MCF 10A (cell line): ENCODE measurements at regions not wholly inside any gene's neighbourhood (a gene's known extent, or its start where the extent isn't known, plus 50 kb on each side); places are given as distances from the start of the nearest gene placed in this dataset.

Experiments used
- BruUV-seq: library from RNA; stranded (reverse); fragments of 400-500 nt; replicated peaks from 2 replicates; lab custom pipeline; 2021; lab: Mats Ljungman, UMichigan
- CTCF ChIA-PET: fragments of 300-600 bp; sonication (Branson Sonifier 250); formaldehyde crosslinking; extraction: SDS; loops from one replicate; lab custom pipeline; 2021; ENCODE audit warnings: antibody characterized with exemption, inconsistent platforms; lab: Yijun Ruan, JAX
- POLR2A ChIA-PET: fragments of 300-600, 350-650 bp; sonication (Branson Sonifier 250); formaldehyde crosslinking; extraction: SDS; loops from one replicate; lab custom pipeline; 2020; ENCODE audit warnings: antibody characterized with exemption, inconsistent platforms; lab: Yijun Ruan, JAX
- DNase-seq: peaks from one replicate; pipeline ENCODE4 v3.0.0-alpha.2; 2018; ENCODE audit not compliant: unreplicated experiment
- H3K27ac Mint-ChIP-seq: one replicate; pipeline ENCODE4 v1.8.0; 2022; ENCODE audit warnings: mild to moderate bottlenecking, low read depth, mixed read lengths; ENCODE audit not compliant: unreplicated experiment
- H3K27me3 Mint-ChIP-seq: one replicate; pipeline ENCODE4 v1.8.0; 2022; ENCODE audit warnings: mixed read lengths; ENCODE audit not compliant: insufficient read depth, unreplicated experiment
- H3K36me3 Mint-ChIP-seq: one replicate; pipeline ENCODE4 v1.8.0; 2022; ENCODE audit warnings: mild to moderate bottlenecking, moderate library complexity, mixed read lengths; ENCODE audit not compliant: insufficient read depth, unreplicated experiment
- H3K4me1 Mint-ChIP-seq: one replicate; pipeline ENCODE4 v1.8.0; 2022; ENCODE audit warnings: mixed read lengths; ENCODE audit not compliant: insufficient read depth, unreplicated experiment
- H3K4me3 Mint-ChIP-seq: one replicate; pipeline ENCODE4 v1.8.0; 2022; ENCODE audit warnings: mild to moderate bottlenecking, moderate library complexity, mixed read lengths; ENCODE audit not compliant: unreplicated experiment
- H3K9me3 Mint-ChIP-seq: one replicate; pipeline ENCODE4 v1.8.0; 2022; ENCODE audit warnings: mixed read lengths; ENCODE audit not compliant: unreplicated experiment
- CTCF ChIP-seq: fragments of 200-600 bp; IDR thresholded peaks from one replicate; pipeline ENCODE4 v1.8.0; 2022; ENCODE audit warnings: antibody characterized with exemption, mild to moderate bottlenecking; ENCODE audit not compliant: unreplicated experiment
- intact Hi-C: fragments of 100-400 bp; cut with micrococcal nuclease; formaldehyde crosslinking; loops from 2 replicates; pipeline ENCODE4 v1.14.1; 2022

- Mint-ChIP-seq H3K4me1 (no peaks in the 10 kb centered on the region), H3K36me3 (no peaks in the 10 kb centered on the region), H3K27ac (no peak overlapping the region), H3K9me3 (no peaks in the 10 kb centered on the region), H3K4me3 (no peak overlapping the region), H3K27me3 (no peaks in the 10 kb centered on the region)
- no peak for TF ChIP-seq CTCF
- intact Hi-C loops, result no loop called here
- POLR2A ChIA-PET, result no interaction called here
- BruUV-seq, result no TSS peak
- DNase-seq, result no peak
- CTCF ChIA-PET, result no interaction called here
Observed at GRCh38 chr6:45757443-45758130, 258.1 kb downstream of the CLIC5 start.

GRCh38 chr6:45756606-45757005 lies 259.1 kb downstream of the CLIC5 start:
- peaks cover 4% of the 10 kb centered on the region for H3K27me3 Mint-ChIP-seq
- no peaks in the 10 kb centered on the region for H3K36me3 Mint-ChIP-seq
- ChIA-PET POLR2A (interaction anchor here (0.5 to 1.0 kb wide), 2 partner anchors 27 to 323 kb away, joined by 3 to 4 read pairs; no protein-coding TSS in a partner anchor), CTCF (no interaction called here)
- DNase-seq, result no peak
- TF ChIP-seq CTCF, result no peak
- H3K4me3 Mint-ChIP-seq, result no peak overlapping the region
- no peaks in the 10 kb centered on the region for H3K4me1 Mint-ChIP-seq
- H3K27ac Mint-ChIP-seq, result no peak overlapping the region
- intact Hi-C loops, result no loop called here
- no TSS peak for BruUV-seq
- H3K9me3 Mint-ChIP-seq, result no peaks in the 10 kb centered on the region

GRCh38 chr6:45754432-45754831 lies 261.2 kb downstream of the CLIC5 start:
- BruUV-seq, result no TSS peak
- ChIA-PET POLR2A (no interaction called here), CTCF (interaction anchor here (0.6 kb wide), 1 partner anchor 12 kb away, joined by 3 read pairs; no protein-coding TSS in a partner anchor)
- H3K4me1 Mint-ChIP-seq, result no peaks in the 10 kb centered on the region
- no peaks in the 10 kb centered on the region for H3K9me3 Mint-ChIP-seq
- peaks cover 26% of the 10 kb centered on the region for H3K27me3 Mint-ChIP-seq
- no peak for TF ChIP-seq CTCF
- no peak overlapping the region for H3K4me3 Mint-ChIP-seq
- H3K27ac Mint-ChIP-seq, result no peak overlapping the region
- H3K36me3 Mint-ChIP-seq, result no peaks in the 10 kb centered on the region
- intact Hi-C loops, result no loop called here
- no peak for DNase-seq

- no peak overlapping the region for H3K27ac Mint-ChIP-seq
- no TSS peak for BruUV-seq
- peaks cover 15% of the 10 kb centered on the region for H3K9me3 Mint-ChIP-seq
- TF ChIP-seq CTCF, result no peak
- ChIA-PET POLR2A (no interaction called here), CTCF (interaction anchor here (0.6 kb wide), 1 partner anchor 239 kb away, joined by 3 read pairs; no protein-coding TSS in a partner anchor)
- intact Hi-C loops, result no loop called here
- H3K27me3 Mint-ChIP-seq, result peaks cover 17% of the 10 kb centered on the region
- no peak overlapping the region for H3K4me3 Mint-ChIP-seq
- no peak for DNase-seq
- no peaks in the 10 kb centered on the region for H3K4me1 Mint-ChIP-seq
- H3K36me3 Mint-ChIP-seq, result no peaks in the 10 kb centered on the region
Observed at GRCh38 chr6:45746046-45746445, 269.6 kb downstream of the CLIC5 start.
